Right ventricle myocardium inferior (tissue), 1 donor: ENCODE measurements at regions not wholly inside any gene's neighbourhood (a gene's known extent, or its start where the extent isn't known, plus 50 kb on each side); places are given as distances from the start of the nearest gene placed in this dataset.
"Not testable (repeated sequence)": the region's sequence is repeated elsewhere in the genome, so short reads cannot be mapped to it uniquely, and the experiment has no call there.

Experiments
- ATAC-seq: fragments of 200-7000 bp; cut with Tn5 transposase; one replicate; pipeline ENCODE4 v1.9.1; 2020; ENCODE audit warnings: mild to moderate bottlenecking, moderate library complexity
- DNase-seq: peaks from one replicate; pipeline ENCODE4 v3.0.0; 2021; ENCODE audit errors: missing footprints
- intact Hi-C: fragments of 100-400 bp; cut with DNase I; formaldehyde crosslinking; loops from one replicate; pipeline ENCODE4 v1.11.0; 2022
- donor health status: DM: no; HTN: yes; CAD: no; lungs with severe emphysema.

DNA sequence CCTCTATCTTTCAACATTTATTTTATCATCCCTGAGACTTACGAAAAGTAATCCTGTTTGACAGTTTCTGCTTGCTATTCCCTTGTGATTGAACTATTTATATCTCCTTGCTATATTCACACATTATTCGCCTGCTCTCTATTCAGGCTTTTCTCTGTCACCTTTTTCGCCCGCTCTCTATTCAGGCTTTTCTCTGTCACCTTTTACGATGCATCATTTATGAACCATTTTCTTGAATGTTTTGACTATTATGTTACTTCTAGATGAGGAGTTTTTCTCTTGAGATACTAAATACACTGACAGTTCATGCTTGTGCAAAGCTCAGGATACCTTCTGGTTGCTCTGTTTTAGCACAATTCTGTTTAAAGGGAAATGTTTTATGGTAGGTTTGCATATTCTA, 143.3 kb upstream of the VSTM2A start:
- DNase-seq (no peak), ATAC-seq (no peak)
- intact Hi-C loops, result no loop called here

DNA sequence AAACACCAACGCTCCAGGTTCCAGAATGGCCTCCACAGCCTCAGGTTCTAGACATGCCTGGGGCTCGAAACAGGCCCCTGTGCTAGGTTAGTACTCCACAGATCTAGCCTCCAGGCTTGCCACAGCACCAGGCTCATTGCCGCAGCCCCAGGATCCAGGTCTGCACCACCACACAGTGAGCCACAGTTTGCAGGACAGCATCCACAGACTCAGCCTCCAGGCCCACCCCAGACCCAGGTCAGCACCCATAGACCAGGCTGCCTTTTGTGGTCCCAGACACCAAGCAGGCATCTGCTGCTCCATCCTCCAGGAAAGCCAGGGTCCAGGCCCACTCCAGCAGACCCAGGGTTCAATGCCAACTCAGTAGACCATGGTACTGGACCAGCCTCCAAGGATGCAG, 132.3 kb upstream of the VSTM2A start:
- intact Hi-C loops, result no loop called here
- DNase-seq (no peak), ATAC-seq (no peak)

DNA sequence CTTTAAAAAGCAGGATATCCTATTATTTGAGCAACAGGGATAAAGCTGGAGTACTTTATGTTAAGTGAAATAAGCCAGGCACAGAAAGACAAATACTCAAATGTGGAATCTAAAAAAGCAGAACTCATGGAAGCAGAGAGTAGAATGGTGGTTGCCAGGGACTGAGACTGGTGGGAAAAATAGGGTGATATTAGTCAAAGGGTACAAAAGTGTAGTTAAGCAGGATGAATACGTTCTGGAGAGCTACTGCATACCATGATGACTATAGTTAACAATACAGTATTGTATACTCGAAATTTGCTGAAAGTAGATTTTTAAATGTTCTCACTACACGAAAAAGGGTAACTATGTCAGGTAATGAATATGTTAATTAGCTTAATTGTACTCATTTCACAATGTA, 125.5 kb upstream of the VSTM2A start:
- ATAC-seq (no peak), DNase-seq (no peak)
- intact Hi-C loops, result no loop called here

DNA sequence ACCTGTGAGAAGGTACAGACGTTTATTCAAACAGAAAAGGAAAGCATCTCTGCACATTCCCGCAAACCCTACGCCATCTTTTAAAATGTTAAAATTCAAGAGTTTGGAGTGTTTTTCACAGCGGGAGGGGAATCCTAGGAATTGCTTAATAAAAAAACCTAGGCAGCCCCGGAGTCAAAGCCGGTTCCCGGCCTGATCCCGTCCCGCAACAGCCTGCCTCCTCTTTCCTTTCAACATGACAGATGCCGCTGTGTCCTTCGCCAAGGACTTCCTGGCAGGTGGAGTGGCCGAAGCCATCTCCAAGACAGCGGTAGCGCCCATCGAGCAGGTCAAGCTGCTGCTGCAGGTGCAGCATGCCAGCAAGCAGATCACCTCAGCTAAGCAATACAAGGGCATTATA, 123.0 kb upstream of the VSTM2A start:
- intact Hi-C loops, result no loop called here
- DNase-seq (no peak), ATAC-seq (no peak)

DNA sequence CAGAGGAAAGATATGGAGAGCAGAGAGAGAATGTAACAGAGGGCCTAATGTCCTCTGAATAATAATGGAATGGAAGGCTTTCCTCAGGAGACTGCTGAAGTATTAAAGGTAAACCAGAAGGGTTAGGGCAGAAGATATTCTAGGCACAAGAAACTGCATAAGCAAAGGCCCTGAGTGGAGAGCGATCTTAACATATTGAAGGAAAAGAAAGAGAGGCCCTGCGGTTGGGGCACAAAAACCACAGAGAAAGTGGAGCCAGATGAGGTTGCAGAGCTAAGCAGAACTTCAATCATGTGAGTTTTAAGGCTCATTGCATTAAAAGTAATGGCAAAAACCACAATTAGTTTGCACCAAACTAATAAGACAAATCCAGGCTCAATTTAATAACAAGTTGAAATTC, 115.8 kb upstream of the VSTM2A start:
- DNase-seq (no peak), ATAC-seq (no peak)
- intact Hi-C loops, result no loop called here

DNA sequence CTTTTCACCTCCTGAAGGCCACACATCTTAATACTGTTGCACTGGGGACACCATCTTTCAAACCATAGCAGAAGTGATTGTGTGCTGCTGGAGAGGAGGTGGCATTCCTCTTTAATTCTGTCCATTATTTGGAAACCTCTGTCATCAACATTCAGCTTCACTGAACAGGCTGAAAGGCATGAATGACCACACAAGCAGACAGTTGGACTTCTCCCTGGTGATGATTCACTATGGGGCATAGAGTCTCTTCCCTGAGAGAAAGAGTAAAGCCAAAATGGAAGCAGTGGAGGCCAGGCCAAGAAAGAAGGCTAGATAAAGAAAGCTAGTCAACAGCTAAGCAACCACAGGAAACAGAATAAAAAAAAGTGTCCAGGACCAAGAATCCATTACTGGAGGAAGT, 113.1 kb upstream of the VSTM2A start:
- intact Hi-C loops, result no loop called here
- ATAC-seq (no peak), DNase-seq (no peak)

DNA sequence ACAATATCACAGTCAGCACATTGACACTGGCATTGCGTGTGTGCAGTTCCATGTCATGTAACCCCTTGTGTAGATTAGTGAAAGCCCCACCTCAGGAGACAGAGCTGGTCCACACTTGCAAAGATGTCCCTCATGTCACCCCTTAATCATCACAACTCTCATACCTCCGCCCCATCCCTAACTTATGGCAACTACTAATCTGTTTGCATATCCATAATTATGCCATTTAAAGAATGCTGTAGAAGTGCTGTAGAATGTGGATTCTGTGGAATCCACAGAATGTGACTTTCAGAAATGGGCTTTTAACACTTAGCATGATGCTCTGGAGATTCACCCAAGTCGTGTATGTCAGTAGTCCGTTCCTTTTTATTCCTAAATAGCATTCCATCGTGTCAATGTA, 102.8 kb upstream of the VSTM2A start:
- DNase-seq, result no peak
- ATAC-seq, result no peak
- intact Hi-C loops, result no loop called here

DNA sequence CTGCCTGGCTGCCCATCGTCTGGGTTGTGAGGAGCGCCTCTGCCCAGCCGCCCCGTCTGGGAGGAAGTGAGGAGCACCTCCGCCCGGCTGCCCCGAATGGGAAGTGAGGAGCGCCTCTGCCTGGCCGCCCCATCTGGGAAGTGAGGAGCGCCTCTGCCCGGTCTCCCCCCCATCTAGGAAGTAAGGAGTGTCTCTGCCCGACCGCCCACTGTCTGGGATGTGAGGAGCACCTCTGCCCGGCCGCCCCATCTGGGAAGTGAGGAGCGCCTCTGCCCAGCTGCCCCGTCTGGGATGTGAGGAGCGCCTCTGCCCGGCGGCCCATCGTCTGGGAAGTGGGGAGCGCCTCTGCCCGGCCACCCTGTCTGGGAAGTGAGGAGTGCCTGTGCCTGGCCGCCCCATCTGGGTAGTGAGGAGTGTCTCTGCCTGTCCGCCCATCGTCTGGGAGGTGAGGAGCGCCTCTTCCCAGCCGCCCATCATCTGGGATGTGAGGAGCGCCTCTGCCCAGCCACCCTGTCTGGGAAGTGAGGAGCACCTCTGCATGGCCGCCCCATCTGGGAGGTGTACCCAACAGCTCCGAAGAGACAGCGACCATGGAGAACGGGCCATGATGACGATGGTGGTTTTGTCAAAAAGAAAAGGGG, 98.0 kb upstream of the VSTM2A start:
- DNase-seq, intact Hi-C loops, ATAC-seq: not testable (repeated sequence)

DNA sequence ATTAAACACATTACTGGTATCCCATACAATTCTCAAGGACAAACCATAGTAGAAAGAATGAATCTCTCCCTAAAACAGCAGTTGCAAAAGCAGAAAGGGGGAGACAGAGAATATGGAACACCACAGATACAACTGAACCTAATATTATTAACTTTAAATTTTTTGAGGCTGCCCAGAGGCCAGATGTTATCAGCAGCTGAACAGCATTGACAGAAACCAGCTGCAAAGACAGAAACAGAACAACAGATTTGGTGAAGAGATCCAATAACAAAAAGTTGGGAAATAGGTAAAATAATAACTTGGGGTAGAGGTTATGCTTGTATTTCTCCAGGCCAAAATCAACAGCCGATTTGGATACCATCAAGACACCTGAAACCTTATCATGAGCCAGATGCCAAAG, 89.0 kb upstream of the VSTM2A start:
- intact Hi-C loops, DNase-seq, ATAC-seq: not testable (repeated sequence)

DNA sequence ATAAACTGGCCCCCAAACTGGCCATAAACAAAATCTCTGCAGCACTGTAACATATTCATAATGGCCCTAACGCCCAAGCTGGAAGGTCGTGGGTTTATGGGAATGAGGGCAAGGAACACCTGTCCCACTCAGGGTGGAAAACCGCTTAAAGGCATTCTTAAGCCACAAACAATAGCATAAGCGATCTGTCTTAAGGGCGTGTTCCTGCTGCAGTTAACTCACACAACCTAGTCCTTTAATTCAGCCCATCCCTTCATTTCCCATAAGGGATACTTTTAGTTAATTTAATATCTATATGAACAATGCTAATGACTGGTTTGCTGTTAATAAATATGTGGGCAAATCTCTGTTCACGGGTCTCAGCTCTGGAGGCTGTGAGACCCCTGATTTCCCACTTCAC, 87.5 kb upstream of the VSTM2A start:
- ATAC-seq, DNase-seq, intact Hi-C loops: not testable (repeated sequence)

DNA sequence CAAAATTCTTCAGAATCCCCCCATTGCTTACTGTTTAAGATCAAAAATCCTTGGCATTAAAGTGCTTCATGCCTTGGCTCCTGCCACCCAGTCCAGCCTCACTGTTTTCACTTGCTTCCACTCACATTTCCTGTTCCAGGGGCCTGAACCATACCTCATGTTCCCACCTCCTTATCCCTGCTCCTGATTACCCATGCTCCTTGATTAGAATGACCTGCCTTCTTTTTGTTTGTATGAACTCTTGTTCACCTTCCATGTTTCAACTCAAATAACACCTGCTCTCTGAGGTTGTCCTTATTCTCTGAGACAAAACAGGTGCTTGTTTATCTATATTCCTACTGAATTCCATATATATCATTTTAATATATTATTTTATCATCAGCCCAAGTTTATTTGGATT, 77.1 kb upstream of the VSTM2A start:
- no peak for DNase-seq
- intact Hi-C loops, result no loop called here

DNA sequence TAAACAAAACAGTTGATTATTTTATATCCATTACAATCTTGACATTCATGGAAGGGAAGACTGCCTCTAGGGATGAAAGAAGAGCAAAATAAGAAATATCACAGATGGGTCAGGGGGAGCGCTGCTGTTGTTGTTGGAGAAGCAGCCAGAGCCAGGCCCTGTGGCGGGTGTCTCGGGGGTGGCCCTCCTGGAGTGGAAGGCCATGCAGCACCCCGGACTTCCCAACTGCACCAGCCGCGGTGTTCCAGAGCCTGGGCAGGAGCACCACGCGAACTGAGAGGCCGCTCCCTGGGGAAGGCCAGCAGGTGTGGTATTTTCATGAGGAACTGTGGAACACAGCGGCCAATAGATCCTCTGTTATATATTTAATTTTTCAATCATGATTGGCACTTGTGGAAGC, 72.4 kb upstream of the VSTM2A start:
- DNase-seq, result no peak
- intact Hi-C loops, result no loop called here
- no peak for ATAC-seq

More for the DNA sequence above, 77.1 kb upstream of the VSTM2A start:
- ATAC-seq, result no peak

DNA sequence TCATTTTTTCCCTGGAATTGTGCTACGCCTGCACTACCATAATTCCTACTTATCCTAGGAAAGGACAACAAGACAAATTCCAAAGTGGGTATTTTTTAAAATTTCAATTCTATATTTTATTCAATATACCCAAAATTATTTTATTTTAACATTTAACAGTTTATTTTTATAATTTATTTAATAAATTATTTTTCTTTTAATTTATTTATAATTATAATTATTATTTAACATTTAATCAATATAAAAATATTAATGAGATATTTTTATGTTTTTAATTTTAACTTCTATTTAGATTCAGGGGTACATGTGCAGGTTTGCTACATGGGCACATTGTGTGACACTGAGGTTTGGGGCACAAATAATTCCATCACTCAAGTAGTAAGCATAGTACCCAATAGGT, 65.6 kb upstream of the VSTM2A start:
- intact Hi-C loops, result no loop called here
- DNase-seq (no peak), ATAC-seq (no peak)

DNA sequence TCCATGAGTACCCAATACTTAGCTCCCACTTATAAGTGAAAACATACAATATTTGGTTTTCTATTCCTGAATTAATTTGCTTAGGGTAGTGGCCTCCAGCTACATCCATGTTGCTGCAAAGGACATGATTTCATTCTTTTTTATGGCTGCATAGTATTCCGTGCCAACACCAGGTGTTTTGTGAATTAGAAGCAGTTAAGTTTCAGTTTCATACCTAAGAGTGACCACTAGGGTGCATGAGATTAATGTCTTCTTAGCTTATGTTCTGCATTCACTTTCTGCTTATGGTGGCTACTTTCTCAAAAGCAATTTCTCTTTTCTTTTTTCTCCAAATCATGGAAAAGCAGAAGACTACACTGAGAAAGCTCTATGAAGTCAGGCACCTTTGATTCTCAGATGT, 65.1 kb upstream of the VSTM2A start:
- ATAC-seq (no peak), DNase-seq (no peak)
- intact Hi-C loops, result no loop called here

DNA sequence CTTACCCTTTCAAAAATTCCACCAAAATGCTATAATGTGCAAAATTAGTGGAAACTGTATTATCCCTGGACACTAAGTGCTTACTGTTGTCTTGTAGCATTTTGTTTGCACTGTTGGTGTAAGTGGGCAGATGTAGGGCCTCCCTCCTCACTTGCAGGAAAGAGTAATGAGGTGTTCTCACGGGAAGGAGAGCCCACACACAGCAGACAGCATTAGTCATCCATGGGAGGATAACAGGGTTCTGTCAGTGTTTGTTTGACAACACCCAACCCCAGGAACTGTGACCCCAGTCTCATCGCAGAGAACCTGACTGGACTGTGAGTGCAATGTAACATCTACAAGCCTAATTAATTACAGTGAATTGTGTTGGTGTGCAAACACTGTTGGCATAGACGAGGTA, 58.7 kb upstream of the VSTM2A start:
- intact Hi-C loops, result no loop called here
- ATAC-seq (no peak), DNase-seq (no peak)

DNA sequence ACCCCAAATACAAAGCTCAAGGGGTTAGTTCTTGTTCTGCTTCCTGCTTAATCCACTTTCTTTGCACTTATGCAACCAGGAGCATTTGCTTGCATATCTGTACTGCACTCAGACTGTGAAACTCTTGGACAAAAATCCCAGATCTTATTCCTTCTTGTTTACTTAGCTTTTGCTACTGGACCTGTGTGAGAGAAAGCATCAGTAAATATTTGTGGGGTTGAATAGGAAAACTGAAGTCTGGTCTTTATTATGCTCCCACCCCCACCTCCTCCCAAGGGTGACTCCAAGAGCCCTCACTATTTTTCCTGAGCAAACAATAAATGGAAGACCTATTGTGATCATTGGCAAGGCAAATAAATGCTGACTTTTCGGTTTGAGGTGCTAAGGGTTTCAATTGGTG, 57.1 kb upstream of the VSTM2A start:
- intact Hi-C loops, result no loop called here
- no peak for ATAC-seq
- no peak for DNase-seq
